ENCODE measurements at regions not wholly inside any gene's neighbourhood (a gene's known extent, or its start where the extent isn't known, plus 50 kb on each side); places are given as distances from the start of the nearest gene placed in this dataset.

GRCh38 chr15:39409876-39410530 lies 170.9 kb upstream of the THBS1 start:
- TF ChIP-seq CTCF (IDR thresholded peaks at IDR 0.05) (no peak), POLR2A (IDR thresholded peaks at IDR 0.05) (no peak)
